Fibroblast of lung (primary cell): ENCODE measurements at regions not wholly inside any gene's neighbourhood (a gene's known extent, or its start where the extent isn't known, plus 50 kb on each side); places are given as distances from the start of the nearest gene placed in this dataset.

Experiments used
- EZH2 ChIP-seq: IDR thresholded peaks from 2 replicates; pipeline ENCODE4 v1.5.1; 2012; ENCODE audit warnings: low read length, control low read depth, mild to moderate bottlenecking; ENCODE audit errors: missing control alignments
- TF ChIP-seq, protein P1 (sequence below), 2 donors: IDR thresholded peaks in 1 of 2; conservative IDR thresholded peaks in 1 of 2; 1 replicate in 1 of 2; 2 replicates in 1 of 2; pipeline ENCODE4 v1.5.1; 2011 to 2012; ENCODE audit warnings: low read length in 2 of 2, control low read depth in 1 of 2, inconsistent platforms in 1 of 2, low read depth in 1 of 2, mild to moderate bottlenecking in 1 of 2

DNA sequence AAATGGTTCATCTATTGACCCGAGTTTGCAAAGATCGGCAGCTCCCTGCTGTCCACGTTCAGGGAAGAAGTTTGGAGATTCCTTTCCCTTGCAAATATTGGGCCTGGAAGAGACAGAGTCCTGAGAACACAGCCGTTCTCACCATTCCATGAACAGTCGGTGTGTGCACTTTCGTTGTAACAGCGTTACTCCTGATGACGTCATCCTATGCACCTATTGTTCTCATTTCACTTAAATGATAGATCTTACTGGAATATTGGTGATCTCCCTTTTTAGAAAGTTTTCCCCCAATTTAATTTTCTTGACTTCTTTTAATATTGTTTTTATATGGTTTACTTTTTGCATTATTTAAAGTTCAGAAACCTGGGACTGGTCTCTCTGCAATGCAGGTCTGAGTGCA is 320.7 kb upstream of the PFKP start:
- TF ChIP-seq, protein P1, sequence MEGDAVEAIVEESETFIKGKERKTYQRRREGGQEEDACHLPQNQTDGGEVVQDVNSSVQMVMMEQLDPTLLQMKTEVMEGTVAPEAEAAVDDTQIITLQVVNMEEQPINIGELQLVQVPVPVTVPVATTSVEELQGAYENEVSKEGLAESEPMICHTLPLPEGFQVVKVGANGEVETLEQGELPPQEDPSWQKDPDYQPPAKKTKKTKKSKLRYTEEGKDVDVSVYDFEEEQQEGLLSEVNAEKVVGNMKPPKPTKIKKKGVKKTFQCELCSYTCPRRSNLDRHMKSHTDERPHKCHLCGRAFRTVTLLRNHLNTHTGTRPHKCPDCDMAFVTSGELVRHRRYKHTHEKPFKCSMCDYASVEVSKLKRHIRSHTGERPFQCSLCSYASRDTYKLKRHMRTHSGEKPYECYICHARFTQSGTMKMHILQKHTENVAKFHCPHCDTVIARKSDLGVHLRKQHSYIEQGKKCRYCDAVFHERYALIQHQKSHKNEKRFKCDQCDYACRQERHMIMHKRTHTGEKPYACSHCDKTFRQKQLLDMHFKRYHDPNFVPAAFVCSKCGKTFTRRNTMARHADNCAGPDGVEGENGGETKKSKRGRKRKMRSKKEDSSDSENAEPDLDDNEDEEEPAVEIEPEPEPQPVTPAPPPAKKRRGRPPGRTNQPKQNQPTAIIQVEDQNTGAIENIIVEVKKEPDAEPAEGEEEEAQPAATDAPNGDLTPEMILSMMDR (conservative IDR thresholded peaks at IDR 0.05 in 1 of 2, IDR thresholded peaks at IDR 0.05 in 1 of 2; ENCODE audit: low read depth in 1 of 2, low read length in 2 of 2), result no peak
- no peak for TF ChIP-seq EZH2
